ENCODE measurements at regions not wholly inside any gene's neighbourhood (a gene's known extent, or its start where the extent isn't known, plus 50 kb on each side); places are given as distances from the start of the nearest gene placed in this dataset.

DNA sequence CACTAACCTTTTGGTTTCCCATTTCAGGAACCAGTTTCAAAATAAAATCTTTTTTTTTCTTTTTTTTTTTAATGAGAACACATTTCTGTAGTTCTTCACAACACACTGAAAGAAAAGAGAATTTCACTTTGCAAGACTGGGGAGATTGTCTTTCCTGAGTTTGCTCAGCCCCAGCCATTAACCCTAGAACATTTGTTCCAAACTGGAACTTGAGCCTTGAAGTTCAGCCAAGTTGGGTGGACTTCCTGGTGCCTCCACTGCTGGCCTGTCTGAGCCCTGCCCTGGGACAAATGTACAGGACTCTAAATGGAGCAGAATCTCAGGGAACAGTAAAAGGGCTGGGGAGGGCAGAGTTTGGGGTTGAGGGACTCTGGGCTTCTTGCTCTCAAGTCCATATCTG, 196.4 kb upstream of the LPP start:
- no peak for DNase-seq
- Histone ChIP-seq H3F3A (replicated peaks; ENCODE audit: insufficient read depth) (no peaks in the 10 kb centered on the region), H3K4me2 (no peak overlapping the region), H4K20me1 (ENCODE audit: insufficient read depth) (no peaks in the 10 kb centered on the region), H3K36me3 (replicated peaks in 1 of 2; ENCODE audit: control insufficient read depth in 1 of 2, insufficient read depth in 2 of 2, low read length in 1 of 2) (no peaks in the 10 kb centered on the region), H3K79me2 (ENCODE audit: insufficient read depth) (no peaks in the 10 kb centered on the region), H3K9me3 (no peaks in the 10 kb centered on the region), H3K4me1 (ENCODE audit: control insufficient read depth in 1 of 2, insufficient read depth in 2 of 2, low read depth in 1 of 2, low read length in 1 of 2) (no peaks in the 10 kb centered on the region), H3K4me3 (ENCODE audit: low read depth in 2 of 2, low read length in 1 of 2) (no peak overlapping the region), H3K9ac (no peak overlapping the region), H3K27me3 (ENCODE audit: insufficient read depth) (no peaks in the 10 kb centered on the region), H2AFZ (ENCODE audit: low read depth) (no peak overlapping the region), H3K27ac (ENCODE audit: low read depth in 2 of 2, low read length in 1 of 2) (no peak overlapping the region), H3K9me2 (no peaks in the 10 kb centered on the region)
- ChIA-PET CTCF (no interaction called here), POLR2A (no interaction called here)
- no peak for TF ChIP-seq JUND (IDR thresholded peaks at IDR 0.05)
- no peak for TF ChIP-seq NRF1 (IDR thresholded peaks at IDR 0.05; ENCODE audit: low read depth, low read length)
- no peak for TF ChIP-seq RFX5 (IDR thresholded peaks at IDR 0.05; ENCODE audit: low read length)
- TF ChIP-seq EP300 (IDR thresholded peaks at IDR 0.05; ENCODE audit: borderline replicate concordance in 1 of 2, low read depth in 1 of 2, low read length in 1 of 2), result no peak
- TF ChIP-seq FOXM1 (IDR thresholded peaks at IDR 0.05; ENCODE audit: low read depth), result no peak
- no peak for TF ChIP-seq POLR2AphosphoS5 (IDR thresholded peaks at IDR 0.05; ENCODE audit: low read depth, low read length)
- no peak for TF ChIP-seq GATA2 (CRISPR knock-in tag; IDR thresholded peaks at IDR 0.05)
- TF ChIP-seq FOSL2 (IDR thresholded peaks at IDR 0.05; ENCODE audit: borderline replicate concordance, low read depth), result no peak
- no peak for TF ChIP-seq MAX (IDR thresholded peaks at IDR 0.05; ENCODE audit: low read depth)

DNA sequence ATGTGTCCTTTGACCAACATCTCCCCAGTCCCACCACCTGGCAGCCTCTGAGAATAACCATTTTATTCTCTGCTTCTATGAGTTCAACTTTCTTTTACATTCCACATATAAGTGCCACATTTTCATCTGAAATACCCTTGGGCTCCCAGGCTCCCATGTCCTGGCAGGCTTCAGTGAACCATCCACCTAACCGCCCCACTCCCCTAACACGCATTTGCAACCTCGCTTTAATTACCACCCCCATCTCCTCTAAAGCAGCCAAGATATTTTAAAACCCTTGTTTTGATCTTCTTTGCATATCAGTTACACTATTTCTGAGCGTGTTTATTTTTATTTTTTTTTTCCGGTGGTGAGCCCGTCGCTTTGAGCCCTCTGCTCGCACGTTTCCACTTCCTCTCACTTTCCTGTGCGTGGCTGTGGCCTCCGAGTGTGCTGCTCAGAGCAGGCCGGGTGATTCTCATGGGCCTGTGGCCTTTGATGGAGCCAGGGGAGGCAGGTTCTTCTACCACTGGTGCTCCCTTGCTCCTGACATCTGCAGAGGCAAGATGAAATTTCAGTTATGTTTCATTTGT, 195.4 kb upstream of the LPP start:
- DNase-seq, result no peak
- no peaks in the 10 kb centered on the region for H3F3A ChIP-seq (replicated peaks; ENCODE audit: insufficient read depth)
- no peaks in the 10 kb centered on the region for H3K4me1 ChIP-seq (ENCODE audit: control insufficient read depth in 1 of 2, insufficient read depth in 2 of 2, low read depth in 1 of 2, low read length in 1 of 2)
- H3K27me3 ChIP-seq (ENCODE audit: insufficient read depth), result no peaks in the 10 kb centered on the region
- no peaks in the 10 kb centered on the region for H3K9me2 ChIP-seq
- H3K4me3 ChIP-seq (ENCODE audit: low read depth in 2 of 2, low read length in 1 of 2), result no peak overlapping the region
- ChIA-PET CTCF (no interaction called here), POLR2A (no interaction called here)
- no peaks in the 10 kb centered on the region for H3K79me2 ChIP-seq (ENCODE audit: insufficient read depth)
- no peak overlapping the region for H2AFZ ChIP-seq (ENCODE audit: low read depth)
- 76% methylated on average over 12 of the region's 12 CpGs for WGBS (ENCODE audit: low lambda C conversion rate)
- no peaks in the 10 kb centered on the region for H3K36me3 ChIP-seq (replicated peaks in 1 of 2; ENCODE audit: control insufficient read depth in 1 of 2, insufficient read depth in 2 of 2, low read length in 1 of 2)
- no peak overlapping the region for H3K4me2 ChIP-seq
- H4K20me1 ChIP-seq (ENCODE audit: insufficient read depth), result no peaks in the 10 kb centered on the region
- TF ChIP-seq CHD2 (IDR thresholded peaks at IDR 0.05; ENCODE audit: low read length, partially characterized antibody), result no peak
- no peak for TF ChIP-seq TAF1 (IDR thresholded peaks at IDR 0.05; ENCODE audit: borderline replicate concordance, low read depth, low read length)
- TF ChIP-seq, protein P1, sequence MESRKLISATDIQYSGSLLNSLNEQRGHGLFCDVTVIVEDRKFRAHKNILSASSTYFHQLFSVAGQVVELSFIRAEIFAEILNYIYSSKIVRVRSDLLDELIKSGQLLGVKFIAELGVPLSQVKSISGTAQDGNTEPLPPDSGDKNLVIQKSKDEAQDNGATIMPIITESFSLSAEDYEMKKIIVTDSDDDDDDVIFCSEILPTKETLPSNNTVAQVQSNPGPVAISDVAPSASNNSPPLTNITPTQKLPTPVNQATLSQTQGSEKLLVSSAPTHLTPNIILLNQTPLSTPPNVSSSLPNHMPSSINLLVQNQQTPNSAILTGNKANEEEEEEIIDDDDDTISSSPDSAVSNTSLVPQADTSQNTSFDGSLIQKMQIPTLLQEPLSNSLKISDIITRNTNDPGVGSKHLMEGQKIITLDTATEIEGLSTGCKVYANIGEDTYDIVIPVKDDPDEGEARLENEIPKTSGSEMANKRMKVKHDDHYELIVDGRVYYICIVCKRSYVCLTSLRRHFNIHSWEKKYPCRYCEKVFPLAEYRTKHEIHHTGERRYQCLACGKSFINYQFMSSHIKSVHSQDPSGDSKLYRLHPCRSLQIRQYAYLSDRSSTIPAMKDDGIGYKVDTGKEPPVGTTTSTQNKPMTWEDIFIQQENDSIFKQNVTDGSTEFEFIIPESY (IDR thresholded peaks at IDR 0.05; ENCODE audit: borderline replicate concordance, low read depth), result no peak
- TF ChIP-seq RXRA (IDR thresholded peaks at IDR 0.05; ENCODE audit: borderline replicate concordance, low read depth), result no peak
- TF ChIP-seq SIN3A (IDR thresholded peaks at IDR 0.05; ENCODE audit: borderline replicate concordance, low read depth, low read length), result no peak
- no peak for TF ChIP-seq FOXJ3 (CRISPR knock-in tag; IDR thresholded peaks at IDR 0.05)
- TF ChIP-seq, protein P2, sequence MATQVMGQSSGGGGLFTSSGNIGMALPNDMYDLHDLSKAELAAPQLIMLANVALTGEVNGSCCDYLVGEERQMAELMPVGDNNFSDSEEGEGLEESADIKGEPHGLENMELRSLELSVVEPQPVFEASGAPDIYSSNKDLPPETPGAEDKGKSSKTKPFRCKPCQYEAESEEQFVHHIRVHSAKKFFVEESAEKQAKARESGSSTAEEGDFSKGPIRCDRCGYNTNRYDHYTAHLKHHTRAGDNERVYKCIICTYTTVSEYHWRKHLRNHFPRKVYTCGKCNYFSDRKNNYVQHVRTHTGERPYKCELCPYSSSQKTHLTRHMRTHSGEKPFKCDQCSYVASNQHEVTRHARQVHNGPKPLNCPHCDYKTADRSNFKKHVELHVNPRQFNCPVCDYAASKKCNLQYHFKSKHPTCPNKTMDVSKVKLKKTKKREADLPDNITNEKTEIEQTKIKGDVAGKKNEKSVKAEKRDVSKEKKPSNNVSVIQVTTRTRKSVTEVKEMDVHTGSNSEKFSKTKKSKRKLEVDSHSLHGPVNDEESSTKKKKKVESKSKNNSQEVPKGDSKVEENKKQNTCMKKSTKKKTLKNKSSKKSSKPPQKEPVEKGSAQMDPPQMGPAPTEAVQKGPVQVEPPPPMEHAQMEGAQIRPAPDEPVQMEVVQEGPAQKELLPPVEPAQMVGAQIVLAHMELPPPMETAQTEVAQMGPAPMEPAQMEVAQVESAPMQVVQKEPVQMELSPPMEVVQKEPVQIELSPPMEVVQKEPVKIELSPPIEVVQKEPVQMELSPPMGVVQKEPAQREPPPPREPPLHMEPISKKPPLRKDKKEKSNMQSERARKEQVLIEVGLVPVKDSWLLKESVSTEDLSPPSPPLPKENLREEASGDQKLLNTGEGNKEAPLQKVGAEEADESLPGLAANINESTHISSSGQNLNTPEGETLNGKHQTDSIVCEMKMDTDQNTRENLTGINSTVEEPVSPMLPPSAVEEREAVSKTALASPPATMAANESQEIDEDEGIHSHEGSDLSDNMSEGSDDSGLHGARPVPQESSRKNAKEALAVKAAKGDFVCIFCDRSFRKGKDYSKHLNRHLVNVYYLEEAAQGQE (IDR thresholded peaks at IDR 0.05; ENCODE audit: low read depth, low read length), result no peak
- H3K27ac ChIP-seq (ENCODE audit: low read depth in 2 of 2, low read length in 1 of 2), result no peak overlapping the region
- H3K9me3 ChIP-seq, result no peaks in the 10 kb centered on the region
- no peak overlapping the region for H3K9ac ChIP-seq

Data from SK-N-SH (cell line).